Astrocyte (in vitro differentiated cells and primary cell): ENCODE measurements at regions not wholly inside any gene's neighbourhood (a gene's known extent, or its start where the extent isn't known, plus 50 kb on each side); places are given as distances from the start of the nearest gene placed in this dataset.

Experiments used
- CTCF ChIP-seq: IDR thresholded peaks from 2 replicates; pipeline ENCODE4 v1.5.1; 2011; ENCODE audit warnings: low read depth, mild to moderate bottlenecking, inconsistent platforms, low read length, moderate library complexity; ENCODE audit not compliant: insufficient read depth
- EZH2 ChIP-seq: IDR thresholded peaks from 2 replicates; pipeline ENCODE4 v1.6.1; 2012; ENCODE audit warnings: mild to moderate bottlenecking, low read length, inconsistent platforms; ENCODE audit not compliant: insufficient read depth

GRCh38 chr10:16280595-16280994 lies 156.2 kb upstream of the PTER start:
- no peak for TF ChIP-seq CTCF
- TF ChIP-seq EZH2 = no peak
